Spleen (tissue), 7 donors: ENCODE measurements at regions not wholly inside any gene's neighbourhood (a gene's known extent, or its start where the extent isn't known, plus 50 kb on each side); places are given as distances from the start of the nearest gene placed in this dataset.

Experiments
- CTCF ChIP-seq, 11 experiments: fragments of 200-600 bp in 7 of 11; fragments of 450-650 bp in 4 of 11; sonication (generic) in 4 of 11; IDR thresholded peaks in 8 of 11; conservative IDR thresholded peaks in 3 of 11; 1 replicate in 7 of 11; 2 replicates in 4 of 11; pipeline versions ENCODE4 v1.4.0 to v1.8.0; 2016 to 2021; ENCODE audit warnings: antibody characterized with exemption in 11 of 11, inconsistent platforms in 4 of 11, mild to moderate bottlenecking in 1 of 11
- POLR2A ChIP-seq, 3 donors: fragments of 450-650 bp; IDR thresholded peaks; one replicate each; pipeline ENCODE4 v1.5.1; 2017; ENCODE audit warnings: antibody characterized with exemption in 3 of 3, mild to moderate bottlenecking in 1 of 3
- POLR2AphosphoS5 ChIP-seq, 3 donors: sonication (generic); formaldehyde crosslinking; IDR thresholded peaks; one replicate each; pipeline ENCODE4 v1.5.1; 2017; ENCODE audit warnings: antibody characterized with exemption in 3 of 3
- donor health status: DM: no; HTN: no; CAD: no; lungs with moderate emphysema.
- donor health status: DM: no; HTN: no; CAD: no.
- donor health status: DM: no; HTN: no; CAD: no.

- no peak for TF ChIP-seq CTCF (IDR thresholded peaks at IDR 0.05 in 8 of 11, conservative IDR thresholded peaks at IDR 0.05 in 3 of 11)
- TF ChIP-seq POLR2A (IDR thresholded peaks at IDR 0.05): no peak
- TF ChIP-seq POLR2AphosphoS5 (IDR thresholded peaks at IDR 0.05): no peak
Measured at GRCh38 chr10:81426722-81427121, 448.3 kb upstream of the NRG3 start.
